ENCODE measurements at regions not wholly inside any gene's neighbourhood (a gene's known extent, or its start where the extent isn't known, plus 50 kb on each side); places are given as distances from the start of the nearest gene placed in this dataset.
"Not testable (repeated sequence)": the region's sequence is repeated elsewhere in the genome, so short reads cannot be mapped to it uniquely, and the experiment has no call there.

GRCh38 chr15:19992428-19992827 lies 549.2 kb downstream of the GOLGA6L6 start:
- in situ Hi-C loops (cut with MboI; ENCODE audit: low pct_unique_long_range_greater_than_20kb, low sequenced_read_pairs, unreplicated experiment) = no loop called here
- TF ChIP-seq, protein P1, sequence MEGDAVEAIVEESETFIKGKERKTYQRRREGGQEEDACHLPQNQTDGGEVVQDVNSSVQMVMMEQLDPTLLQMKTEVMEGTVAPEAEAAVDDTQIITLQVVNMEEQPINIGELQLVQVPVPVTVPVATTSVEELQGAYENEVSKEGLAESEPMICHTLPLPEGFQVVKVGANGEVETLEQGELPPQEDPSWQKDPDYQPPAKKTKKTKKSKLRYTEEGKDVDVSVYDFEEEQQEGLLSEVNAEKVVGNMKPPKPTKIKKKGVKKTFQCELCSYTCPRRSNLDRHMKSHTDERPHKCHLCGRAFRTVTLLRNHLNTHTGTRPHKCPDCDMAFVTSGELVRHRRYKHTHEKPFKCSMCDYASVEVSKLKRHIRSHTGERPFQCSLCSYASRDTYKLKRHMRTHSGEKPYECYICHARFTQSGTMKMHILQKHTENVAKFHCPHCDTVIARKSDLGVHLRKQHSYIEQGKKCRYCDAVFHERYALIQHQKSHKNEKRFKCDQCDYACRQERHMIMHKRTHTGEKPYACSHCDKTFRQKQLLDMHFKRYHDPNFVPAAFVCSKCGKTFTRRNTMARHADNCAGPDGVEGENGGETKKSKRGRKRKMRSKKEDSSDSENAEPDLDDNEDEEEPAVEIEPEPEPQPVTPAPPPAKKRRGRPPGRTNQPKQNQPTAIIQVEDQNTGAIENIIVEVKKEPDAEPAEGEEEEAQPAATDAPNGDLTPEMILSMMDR (IDR thresholded peaks at IDR 0.05; ENCODE audit: extremely low read depth, insufficient read depth, missing control alignments) = no peak
- DNase-seq (ENCODE audit: low spot score) = no peak

GRCh38 chr15:19988094-19988660 lies 553.4 kb downstream of the GOLGA6L6 start:
- in situ Hi-C loops (cut with MboI; ENCODE audit: low pct_unique_long_range_greater_than_20kb, low sequenced_read_pairs, unreplicated experiment) = no loop called here
- TF ChIP-seq, protein P1 (IDR thresholded peaks at IDR 0.05; ENCODE audit: extremely low read depth, insufficient read depth, missing control alignments) = no peak
- DNase-seq (ENCODE audit: low spot score) = no peak

GRCh38 chr15:19987389-19988048 lies 554.1 kb downstream of the GOLGA6L6 start:
- DNase-seq (ENCODE audit: low spot score) = no peak
- TF ChIP-seq, protein P1 (IDR thresholded peaks at IDR 0.05; ENCODE audit: extremely low read depth, insufficient read depth, missing control alignments) = peak; percentile 21
- in situ Hi-C loops (cut with MboI; ENCODE audit: low pct_unique_long_range_greater_than_20kb, low sequenced_read_pairs, unreplicated experiment) = no loop called here

GRCh38 chr15:19984101-19984500 lies 557.5 kb downstream of the GOLGA6L6 start:
- TF ChIP-seq, protein P1 (IDR thresholded peaks at IDR 0.05; ENCODE audit: extremely low read depth, insufficient read depth, missing control alignments) = no peak
- in situ Hi-C loops (cut with MboI; ENCODE audit: low pct_unique_long_range_greater_than_20kb, low sequenced_read_pairs, unreplicated experiment) = no loop called here
- no peak for DNase-seq (ENCODE audit: low spot score)

DNA sequence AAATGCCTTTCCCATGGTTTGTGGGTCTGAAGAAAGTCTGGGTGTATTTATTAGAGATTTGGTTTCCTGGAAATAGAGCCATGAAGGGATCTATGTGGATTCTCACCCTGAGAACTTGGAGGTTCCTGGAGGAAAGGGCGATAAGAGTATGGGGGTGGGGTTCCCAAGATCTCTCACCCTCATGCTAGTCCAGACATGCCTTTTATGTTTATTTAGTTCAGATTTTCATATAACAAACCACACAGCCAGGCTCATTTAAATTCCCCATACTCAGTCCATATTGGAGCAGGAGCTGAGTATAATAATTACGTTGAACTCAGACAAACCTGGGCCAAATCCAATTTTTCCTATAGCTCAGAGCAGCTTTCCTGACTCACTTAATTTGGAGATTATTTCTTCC lies 566.6 kb downstream of the GOLGA6L6 start:
- no peak for DNase-seq (ENCODE audit: low spot score)
- in situ Hi-C loops (cut with MboI; ENCODE audit: low pct_unique_long_range_greater_than_20kb, low sequenced_read_pairs, unreplicated experiment) = no loop called here
- TF ChIP-seq, protein P1 (IDR thresholded peaks at IDR 0.05; ENCODE audit: extremely low read depth, insufficient read depth, missing control alignments) = no peak

- DNase-seq (ENCODE audit: low spot score) = no peak
- TF ChIP-seq, protein P1 (IDR thresholded peaks at IDR 0.05; ENCODE audit: extremely low read depth, insufficient read depth, missing control alignments) = no peak
- in situ Hi-C loops (cut with MboI; ENCODE audit: low pct_unique_long_range_greater_than_20kb, low sequenced_read_pairs, unreplicated experiment) = no loop called here
Measured at GRCh38 chr15:19973718-19974117, 567.9 kb downstream of the GOLGA6L6 start.

- DNase-seq (ENCODE audit: low spot score); in situ Hi-C loops (cut with MboI; ENCODE audit: low pct_unique_long_range_greater_than_20kb, low sequenced_read_pairs, unreplicated experiment): not testable (repeated sequence)
Measured at GRCh38 chr15:19972582-19972981, 569.0 kb downstream of the GOLGA6L6 start.

DNA sequence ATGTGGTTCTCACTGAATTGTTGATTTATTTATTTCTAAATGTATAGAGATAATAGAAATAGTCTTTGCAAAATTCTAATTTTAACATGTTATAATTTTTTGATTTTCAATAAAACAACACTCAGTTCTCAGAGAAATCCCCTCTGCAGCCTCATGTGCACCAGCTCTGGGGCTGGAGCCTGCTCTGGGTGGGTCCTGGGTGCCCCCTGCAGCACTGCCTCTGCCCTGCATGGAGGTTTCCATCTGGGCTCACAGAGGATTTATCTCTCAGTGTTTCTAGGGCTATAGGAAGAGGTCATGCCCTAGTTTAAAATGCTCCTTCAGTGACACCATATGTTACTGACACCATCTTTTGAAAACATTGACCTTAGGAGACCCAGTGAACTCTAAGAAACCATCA lies 576.0 kb downstream of the GOLGA6L6 start:
- in situ Hi-C loops (cut with MboI; ENCODE audit: low pct_unique_long_range_greater_than_20kb, low sequenced_read_pairs, unreplicated experiment); DNase-seq (ENCODE audit: low spot score): not testable (repeated sequence)

DNA sequence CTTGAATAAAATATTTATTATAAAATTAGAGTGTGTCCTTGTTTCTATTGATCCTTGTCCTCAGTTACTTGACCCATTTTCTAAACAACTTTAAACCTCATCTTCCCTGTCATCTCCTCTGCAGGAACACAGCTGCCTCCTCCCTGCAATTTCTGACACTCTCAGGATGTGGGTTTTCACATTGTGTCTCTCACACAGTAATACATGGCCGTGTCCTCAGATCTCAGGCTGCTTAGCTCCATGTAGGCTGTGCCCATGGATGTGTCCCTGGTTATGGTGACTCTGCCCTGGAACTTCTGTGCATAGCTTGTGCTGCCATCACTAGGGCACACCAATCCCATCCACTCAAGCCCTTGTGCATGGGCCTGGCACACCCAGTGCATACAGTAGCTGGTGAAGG lies 577.1 kb downstream of the GOLGA6L6 start:
- DNase-seq (ENCODE audit: low spot score); in situ Hi-C loops (cut with MboI; ENCODE audit: low pct_unique_long_range_greater_than_20kb, low sequenced_read_pairs, unreplicated experiment): not testable (repeated sequence)
